H1 (cell line): ENCODE measurements at regions not wholly inside any gene's neighbourhood (a gene's known extent, or its start where the extent isn't known, plus 50 kb on each side); places are given as distances from the start of the nearest gene placed in this dataset.

Experiments
- CTCF ChIA-PET: fragments of 300-600 bp; sonication (Branson Sonifier 250); formaldehyde crosslinking; loops from one replicate; lab custom pipeline; 2021; ENCODE audit not compliant: partially characterized antibody; lab: Charles Lee
- POLR2A ChIA-PET: fragments of 300-600 bp; sonication (Branson Sonifier 250); formaldehyde crosslinking; loops from one replicate; lab custom pipeline; 2021; ENCODE audit warnings: inconsistent platforms; ENCODE audit not compliant: partially characterized antibody; lab: Charles Lee
- DNase-seq, 2 experiments: peaks; one replicate each; pipeline versions ENCODE4 v3.0.0 to v3.0.0-alpha.2; 2010 to 2022; ENCODE audit warnings: low spot score in 2 of 2, low read depth in 1 of 2, mixed read lengths in 1 of 2
- FAIRE-seq: peaks from 2 replicates; lab custom pipeline; 2011; peaks lifted over from hg19 to GRCh38; lab: Jason Lieb, UNC
- H2AFZ ChIP-seq: 2 replicates; pipeline ENCODE4 v1.8.1; 2012; ENCODE audit warnings: low read length, inconsistent platforms
- H2AK5ac ChIP-seq: 2 replicates; pipeline ENCODE4 v1.6.1; 2013; ENCODE audit warnings: low read depth, low read length
- H2BK120ac ChIP-seq: replicated peaks from 2 replicates; pipeline ENCODE3; 2013; ENCODE audit warnings: low read depth, low read length, inconsistent platforms
- H2BK12ac ChIP-seq: 2 replicates; pipeline ENCODE4 v1.6.1; 2013; ENCODE audit warnings: low read depth, low read length
- H2BK15ac ChIP-seq: 2 replicates; pipeline ENCODE4 v1.6.1; 2013; ENCODE audit warnings: low read length
- H2BK20ac ChIP-seq: 2 replicates; pipeline ENCODE4 v1.6.1; 2013; ENCODE audit warnings: low read length
- H2BK5ac ChIP-seq: 2 replicates; pipeline ENCODE4 v1.6.1; 2013; ENCODE audit warnings: low read depth, low read length
- H3K14ac ChIP-seq: 2 replicates; pipeline ENCODE4 v1.6.1; 2013; ENCODE audit warnings: inconsistent platforms; ENCODE audit not compliant: insufficient read length
- H3K18ac ChIP-seq: 2 replicates; pipeline ENCODE4 v1.6.1; 2013; ENCODE audit warnings: low read length; ENCODE audit errors: extremely low read depth
- H3K23ac ChIP-seq: 2 replicates; pipeline ENCODE4 v1.6.1; 2013; ENCODE audit warnings: inconsistent platforms; ENCODE audit not compliant: insufficient read length
- H3K23me2 ChIP-seq: 2 replicates; pipeline ENCODE4 v1.6.1; 2013; ENCODE audit warnings: low read depth, low read length
- H3K27ac ChIP-seq: 2 replicates; pipeline ENCODE4 v1.6.1; 2011; ENCODE audit warnings: low read depth, low read length, inconsistent platforms
- H3K27me3 ChIP-seq, 4 experiments: replicated peaks in 1 of 4; 1 replicate in 1 of 4; 2 replicates in 3 of 4; pipeline versions ENCODE4 v1.6.1 to v1.8.1; 2011 to 2013; ENCODE audit warnings: low read length in 3 of 4, mild to moderate bottlenecking in 3 of 4, inconsistent platforms in 2 of 4, mixed read lengths in 2 of 4, moderate library complexity in 1 of 4; ENCODE audit not compliant: control insufficient read depth in 3 of 4, insufficient read depth in 3 of 4; ENCODE audit errors: extremely low read depth in 1 of 4
- H3K36me3 ChIP-seq, 4 experiments: 2 replicates each; pipeline versions ENCODE4 v1.6.1 to v1.8.1; 2011 to 2013; ENCODE audit warnings: mild to moderate bottlenecking in 4 of 4, low read length in 3 of 4, moderate library complexity in 2 of 4, control low read depth in 1 of 4, inconsistent platforms in 1 of 4; ENCODE audit not compliant: insufficient read depth in 4 of 4, control insufficient read depth in 2 of 4
- H3K4ac ChIP-seq: replicated peaks from 2 replicates; pipeline ENCODE3; 2013; ENCODE audit warnings: low read length, low read depth, mixed read lengths, inconsistent platforms; ENCODE audit not compliant: insufficient read length
- H3K4me1 ChIP-seq, 4 experiments: replicated peaks in 1 of 4; 1 replicate in 1 of 4; 2 replicates in 3 of 4; pipeline versions ENCODE4 v1.6.1 to v1.8.1; 2011 to 2013; ENCODE audit warnings: low read length in 3 of 4, inconsistent platforms in 2 of 4, mixed read lengths in 1 of 4; ENCODE audit not compliant: insufficient read depth in 4 of 4, control insufficient read depth in 3 of 4
- H3K4me2 ChIP-seq, 2 experiments: 2 replicates each; pipeline versions ENCODE4 v1.6.1 to v1.8.1; 2011 to 2013; ENCODE audit warnings: low read depth in 2 of 2, low read length in 2 of 2, control low read depth in 1 of 2, inconsistent platforms in 1 of 2, mild to moderate bottlenecking in 1 of 2; ENCODE audit not compliant: insufficient read depth in 1 of 2
- H3K4me3 ChIP-seq, 4 experiments: fragments of 200-600, 300-600 bp in 1 of 4; sonication (generic), shearing (Covaris generic), sonication (Bioruptor Twin) in 1 of 4; 2 replicates each; pipeline versions ENCODE4 v1.5.1 to v1.8.1; 2011 to 2016; ENCODE audit warnings: low read length in 4 of 4, low read depth in 3 of 4, control low read depth in 2 of 4, inconsistent platforms in 2 of 4, mild to moderate bottlenecking in 2 of 4, mixed read lengths in 1 of 4, moderate library complexity in 1 of 4; ENCODE audit not compliant: insufficient read depth in 2 of 4; ENCODE audit errors: extremely low read depth in 1 of 4
- H3K56ac ChIP-seq: replicated peaks from 2 replicates; pipeline ENCODE3; 2013; ENCODE audit warnings: low read depth, mild to moderate bottlenecking, mixed read lengths, low read length, inconsistent platforms; ENCODE audit not compliant: insufficient read length
- H3K79me1 ChIP-seq: 2 replicates; pipeline ENCODE4 v1.6.1; 2013; ENCODE audit warnings: low read depth, low read length, control low read depth
- H3K79me2 ChIP-seq, 2 experiments: 2 replicates each; pipeline versions ENCODE4 v1.6.1 to v1.8.1; 2012 to 2013; ENCODE audit warnings: low read length in 2 of 2, mild to moderate bottlenecking in 2 of 2, inconsistent platforms in 1 of 2; ENCODE audit not compliant: insufficient read depth in 2 of 2, control insufficient read depth in 1 of 2
- H3K9ac ChIP-seq, 4 experiments: replicated peaks in 1 of 4; 1 replicate in 1 of 4; 2 replicates in 3 of 4; pipeline versions ENCODE4 v1.6.1 to v1.8.1; 2011 to 2013; ENCODE audit warnings: low read depth in 3 of 4, low read length in 3 of 4, control low read depth in 2 of 4, mild to moderate bottlenecking in 2 of 4, moderate library complexity in 2 of 4, inconsistent platforms in 1 of 4; ENCODE audit errors: extremely low read depth in 1 of 4
- H3K9me3 ChIP-seq, 2 experiments: 2 replicates each; pipeline versions ENCODE4 v1.6.1 to v1.8.1; 2012 to 2013; ENCODE audit warnings: mild to moderate bottlenecking in 2 of 2, moderate library complexity in 2 of 2, control low read depth in 1 of 2, inconsistent platforms in 1 of 2, low read depth in 1 of 2, low read length in 1 of 2, mixed read lengths in 1 of 2; ENCODE audit not compliant: insufficient read depth in 2 of 2
- H4K20me1 ChIP-seq, 2 experiments: replicated peaks in 1 of 2; 2 replicates each; pipeline versions ENCODE3 to v1.8.1; 2011 to 2013; ENCODE audit warnings: inconsistent platforms in 2 of 2, low read length in 2 of 2, mild to moderate bottlenecking in 1 of 2; ENCODE audit not compliant: insufficient read depth in 2 of 2, control insufficient read depth in 1 of 2
- H4K5ac ChIP-seq: 2 replicates; pipeline ENCODE4 v1.6.1; 2013; ENCODE audit warnings: low read length, low read depth, mixed read lengths, inconsistent platforms; ENCODE audit not compliant: insufficient read length
- H4K8ac ChIP-seq: 2 replicates; pipeline ENCODE4 v1.8.0; 2013; ENCODE audit warnings: mild to moderate bottlenecking, moderate library complexity, low read length, inconsistent platforms; ENCODE audit not compliant: insufficient read depth; ENCODE audit errors: extremely low read depth
- H4K91ac ChIP-seq: replicated peaks from 2 replicates; pipeline ENCODE3; 2013; ENCODE audit warnings: low read length, mixed read lengths, inconsistent platforms; ENCODE audit not compliant: insufficient read length
- CHD1 ChIP-seq: IDR thresholded peaks from 2 replicates; pipeline ENCODE4 v1.6.1; 2012; ENCODE audit warnings: low read depth, low read length, improper control_type of control experiment
- WGBS, 2 experiments: shearing (Covaris generic) in 1 of 2; methylation state at CpG; one replicate each; pipeline versions ENCODE4 v1.1.6 to v1.1.7; 2013 to 2015; ENCODE audit warnings: low lambda C conversion rate in 2 of 2, mixed read lengths in 2 of 2, inconsistent platforms in 1 of 2, low coverage in 1 of 2, missing lambda C conversion rate in 1 of 2; ENCODE audit not compliant: insufficient replicate concordance in 2 of 2, insufficient coverage in 1 of 2, insufficient read length in 1 of 2; ENCODE audit errors: extremely low coverage in 1 of 2, missing lambda C conversion rate in 1 of 2; 5-methylcytosine and 5-hydroxymethylcytosine counted together

DNA sequence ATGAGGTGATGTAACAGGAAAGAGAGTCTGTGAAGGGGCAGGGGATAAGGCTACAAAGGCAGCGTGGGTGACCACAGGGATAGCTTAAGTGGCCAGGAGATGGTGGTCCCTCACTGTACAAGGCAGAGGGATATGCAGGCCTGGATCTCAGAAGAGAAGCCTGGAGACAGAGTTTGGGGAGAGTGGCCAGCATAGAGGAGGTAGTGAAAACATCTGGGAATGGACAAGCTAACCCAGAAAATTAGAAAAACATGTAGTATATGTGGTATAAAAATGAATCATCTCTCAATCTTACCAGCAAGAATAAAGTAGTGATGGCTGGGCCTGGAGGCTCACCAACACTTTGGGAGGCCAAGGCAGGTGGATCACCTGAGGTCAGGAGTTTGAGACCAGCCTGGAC is 349.2 kb upstream of the KLF4 start:
- Histone ChIP-seq H3K79me2 (no peaks in the 10 kb centered on the region), H3K4me3 (no peak overlapping the region), H2BK20ac (no peak overlapping the region), H2AFZ (no peak overlapping the region), H2BK5ac (no peak overlapping the region), H3K36me3 (no peaks in the 10 kb centered on the region), H4K8ac (no peak overlapping the region), H3K9me3 (no peaks in the 10 kb centered on the region), H4K91ac (no peak overlapping the region), H3K9ac (no peak overlapping the region), H2BK12ac (no peak overlapping the region), H4K20me1 (no peaks in the 10 kb centered on the region), H3K4me1 (no peaks in the 10 kb centered on the region), H4K5ac (no peak overlapping the region), H3K23ac (no peak overlapping the region), H2AK5ac (no peak overlapping the region), H3K23me2 (no peaks in the 10 kb centered on the region), H2BK15ac (no peak overlapping the region), H3K4me2 (no peak overlapping the region), H3K79me1 (no peaks in the 10 kb centered on the region), H3K27me3 (no peaks in the 10 kb centered on the region), H3K27ac (no peak overlapping the region), H3K4ac (no peak overlapping the region), H2BK120ac (no peak overlapping the region), H3K14ac (no peak overlapping the region), H3K56ac (no peak overlapping the region), H3K18ac (no peak overlapping the region)
- 91% methylated on average over 1 of the region's 1 CpG; no CpG with 5 or more reads in 1 of the 2 experiments for WGBS, 2 experiments
- ChIA-PET CTCF (interaction anchor here (1.1 to 2.1 kb wide), 2 partner anchors 14 to 414 kb away, joined by 3 to 4 read pairs; no protein-coding TSS in a partner anchor), POLR2A (no interaction called here)
- TF ChIP-seq CHD1, result no peak
- DNase-seq (no peak), FAIRE-seq (no peak)
